ENCODE measurements at regions not wholly inside any gene's neighbourhood (a gene's known extent, or its start where the extent isn't known, plus 50 kb on each side); places are given as distances from the start of the nearest gene placed in this dataset.

- Mint-ChIP-seq H3K36me3 (no peaks in the 10 kb centered on the region), H3K27me3 (ENCODE audit: low read depth) (no peaks in the 10 kb centered on the region), H3K9me3 (peaks cover 1% of the 10 kb centered on the region), H3K27ac (no peak overlapping the region), H3K4me3 (no peak overlapping the region), H3K4me1 (peaks cover 16% of the 10 kb centered on the region)
- no peak for DNase-seq (ENCODE audit: low spot score in 2 of 2, unreplicated experiment in 2 of 2)
- TF ChIP-seq CTCF (IDR thresholded peaks at IDR 0.05; ENCODE audit: unreplicated experiment): no peak
These were observed 652.6 kb downstream of the BCL11A start for GRCh38 chr2:59900728-59901452.

- Mint-ChIP-seq H3K9me3 (peaks cover 7% of the 10 kb centered on the region), H3K4me3 (no peak overlapping the region), H3K36me3 (no peaks in the 10 kb centered on the region), H3K27me3 (ENCODE audit: low read depth) (no peaks in the 10 kb centered on the region), H3K4me1 (peaks cover 11% of the 10 kb centered on the region), H3K27ac (no peak overlapping the region)
- TF ChIP-seq CTCF (IDR thresholded peaks at IDR 0.05; ENCODE audit: unreplicated experiment): no peak
- DNase-seq (ENCODE audit: low spot score in 2 of 2, unreplicated experiment in 2 of 2): no peak
These were observed 653.8 kb downstream of the BCL11A start for GRCh38 chr2:59899692-59900091.

GRCh38 chr2:59896499-59897245 lies 656.8 kb downstream of the BCL11A start:
- peaks cover 11% of the 10 kb centered on the region for H3K9me3 Mint-ChIP-seq
- TF ChIP-seq CTCF (IDR thresholded peaks at IDR 0.05; ENCODE audit: unreplicated experiment): no peak
- H3K36me3 Mint-ChIP-seq: no peaks in the 10 kb centered on the region
- no peaks in the 10 kb centered on the region for H3K4me1 Mint-ChIP-seq
- no peaks in the 10 kb centered on the region for H3K27me3 Mint-ChIP-seq (ENCODE audit: low read depth)
- H3K27ac Mint-ChIP-seq: no peak overlapping the region
- no peak overlapping the region for H3K4me3 Mint-ChIP-seq
- no peak for DNase-seq (ENCODE audit: low spot score in 2 of 2, unreplicated experiment in 2 of 2)

- Mint-ChIP-seq H3K27ac (no peak overlapping the region), H3K27me3 (ENCODE audit: low read depth) (no peaks in the 10 kb centered on the region), H3K36me3 (no peaks in the 10 kb centered on the region), H3K4me1 (no peaks in the 10 kb centered on the region), H3K9me3 (peaks cover 15% of the 10 kb centered on the region), H3K4me3 (no peak overlapping the region)
- no peak for DNase-seq (ENCODE audit: low spot score in 2 of 2, unreplicated experiment in 2 of 2)
- TF ChIP-seq CTCF (IDR thresholded peaks at IDR 0.05; ENCODE audit: unreplicated experiment): no peak
These were observed 659.8 kb downstream of the BCL11A start for GRCh38 chr2:59893612-59894011.

GRCh38 chr2:59892398-59892797 lies 661.1 kb downstream of the BCL11A start:
- Mint-ChIP-seq H3K27ac (no peak overlapping the region), H3K4me3 (no peak overlapping the region), H3K4me1 (peaks cover 8% of the 10 kb centered on the region), H3K9me3 (peaks cover 15% of the 10 kb centered on the region), H3K36me3 (no peaks in the 10 kb centered on the region), H3K27me3 (ENCODE audit: low read depth) (no peaks in the 10 kb centered on the region)
- no peak for DNase-seq (ENCODE audit: low spot score in 2 of 2, unreplicated experiment in 2 of 2)
- no peak for TF ChIP-seq CTCF (IDR thresholded peaks at IDR 0.05; ENCODE audit: unreplicated experiment)

Data from mesothelial cell of epicardium (in vitro differentiated cells).